ENCODE measurements at regions not wholly inside any gene's neighbourhood (a gene's known extent, or its start where the extent isn't known, plus 50 kb on each side); places are given as distances from the start of the nearest gene placed in this dataset.
A peak's percentile ranks its signal among the peaks of the same experiment; 100 is the strongest.

DNA sequence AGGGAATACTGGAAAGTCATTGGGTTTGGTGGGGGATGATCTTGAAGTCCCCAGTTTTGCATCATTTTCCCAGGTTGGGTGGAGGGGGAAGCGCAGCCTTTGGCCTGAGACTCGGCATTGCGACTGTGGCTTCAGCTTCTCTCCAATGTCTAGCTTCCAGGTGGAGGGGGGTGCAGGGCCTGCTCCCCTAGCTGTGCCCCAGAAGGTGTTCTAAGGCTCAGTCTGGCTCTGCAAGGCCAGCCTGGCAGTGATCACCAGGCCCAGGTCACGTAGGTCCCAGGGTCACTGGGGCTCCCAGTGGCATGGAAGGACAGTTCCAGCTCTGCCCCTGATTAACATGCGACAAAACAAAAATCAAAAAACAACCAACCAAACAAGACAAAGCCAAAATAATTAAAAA is 56.9 kb upstream of the HAAO start:
- no peak overlapping the region for H3K4me3 ChIP-seq (ENCODE audit: low read depth, low read length)
- no peak for TF ChIP-seq CTCF (IDR thresholded peaks at IDR 0.05; ENCODE audit: insufficient read depth, low read length)
- no peak for DNase-seq (ENCODE audit: low read depth)

GRCh38 chr2:42848726-42849290 is 56.4 kb upstream of the HAAO start:
- no peak for TF ChIP-seq CTCF (IDR thresholded peaks at IDR 0.05; ENCODE audit: insufficient read depth, low read length)
- no peak overlapping the region for H3K4me3 ChIP-seq (ENCODE audit: low read depth, low read length)

DNA sequence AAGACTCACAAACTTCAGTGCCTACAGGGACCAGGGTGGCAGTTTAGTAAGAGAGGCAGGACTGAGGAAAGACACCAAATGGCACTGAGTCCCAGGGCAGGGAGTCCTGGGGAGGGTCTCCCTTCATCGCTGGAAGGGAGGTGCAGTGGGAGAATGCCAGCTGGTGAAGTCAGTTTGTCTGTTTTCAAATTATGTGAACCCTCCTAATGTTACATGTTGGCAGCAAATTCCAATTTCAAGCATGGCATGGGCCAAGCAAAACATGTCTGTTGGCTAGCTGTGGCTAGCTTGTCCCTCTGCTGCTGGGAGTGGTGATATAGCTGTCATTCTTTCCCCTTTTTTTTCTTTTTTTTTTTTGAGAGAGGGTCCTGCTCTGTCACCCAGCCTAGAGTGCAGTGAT is 55.9 kb upstream of the HAAO start:
- DNase-seq (ENCODE audit: low read depth) = peak; percentile 50
- TF ChIP-seq CTCF (IDR thresholded peaks at IDR 0.05; ENCODE audit: insufficient read depth, low read length) = no peak
- H3K4me3 ChIP-seq (ENCODE audit: low read depth, low read length) = no peak overlapping the region

More at GRCh38 chr2:42848726-42849290, 56.4 kb upstream of the HAAO start:
- no peak for DNase-seq (ENCODE audit: low read depth)

DNA sequence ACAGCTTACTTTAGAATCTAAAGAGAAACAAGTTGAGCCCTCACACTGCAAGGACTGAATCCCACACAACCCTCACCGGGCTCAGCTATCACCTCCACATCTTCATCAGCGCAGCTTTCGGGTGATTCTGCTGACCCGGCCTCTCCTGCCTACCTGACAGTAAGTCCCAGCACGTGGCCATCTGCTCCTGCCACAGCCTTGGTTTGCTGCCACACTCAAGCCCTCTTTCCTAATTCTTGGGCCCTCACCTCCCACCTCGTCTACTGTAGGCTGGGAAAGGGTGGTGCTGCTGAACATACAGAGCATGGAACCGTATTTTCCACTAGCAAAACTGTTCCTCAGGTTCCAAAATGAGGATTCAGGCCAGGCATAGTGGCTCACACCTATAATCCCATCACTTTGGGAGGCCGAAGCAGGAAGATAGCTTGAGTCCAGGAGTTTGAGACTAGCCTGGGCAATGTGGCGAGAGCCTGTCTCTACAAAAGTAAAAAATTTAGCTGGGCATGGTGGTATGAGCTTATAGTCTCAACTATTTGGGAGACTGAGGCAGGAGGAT is 55.3 kb upstream of the HAAO start:
- no peak for DNase-seq (ENCODE audit: low read depth)
- TF ChIP-seq CTCF (IDR thresholded peaks at IDR 0.05; ENCODE audit: insufficient read depth, low read length) = no peak

GRCh38 chr2:42846932-42847595 is 54.7 kb upstream of the HAAO start:
- no peak for TF ChIP-seq CTCF (IDR thresholded peaks at IDR 0.05; ENCODE audit: insufficient read depth, low read length)
- H3K4me3 ChIP-seq (ENCODE audit: low read depth, low read length) = no peak overlapping the region
- DNase-seq (ENCODE audit: low read depth) = no peak

More for the DNA sequence above, 55.3 kb upstream of the HAAO start:
- H3K4me3 ChIP-seq (ENCODE audit: low read depth, low read length) = no peak overlapping the region

DNA sequence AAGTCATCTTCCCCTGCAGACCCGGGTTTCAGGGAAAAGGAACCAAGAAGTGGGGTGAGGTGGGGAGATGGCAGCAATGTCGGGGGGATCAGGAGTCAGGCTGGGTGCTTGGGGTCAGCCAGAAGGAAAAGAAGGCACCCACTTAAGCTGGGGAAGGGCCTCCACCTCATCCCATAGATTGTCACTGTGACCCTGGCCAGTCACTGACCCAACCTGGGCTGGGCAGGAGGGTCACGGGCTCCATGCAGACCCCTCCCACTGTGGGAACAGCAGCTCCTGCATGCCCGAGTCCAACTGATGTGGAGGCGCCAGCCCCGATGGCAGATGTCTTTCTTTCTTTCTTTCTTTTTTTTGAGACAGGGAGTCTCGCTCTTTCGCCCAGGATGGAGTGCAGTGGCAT is 53.6 kb upstream of the HAAO start:
- no peak overlapping the region for H3K4me3 ChIP-seq (ENCODE audit: low read depth, low read length)
- DNase-seq (ENCODE audit: low read depth) = no peak
- TF ChIP-seq CTCF (IDR thresholded peaks at IDR 0.05; ENCODE audit: insufficient read depth, low read length) = no peak

All from fibroblast of the aortic adventitia (primary cell).